SK-N-SH (cell line): ENCODE measurements at regions not wholly inside any gene's neighbourhood (a gene's known extent, or its start where the extent isn't known, plus 50 kb on each side); places are given as distances from the start of the nearest gene placed in this dataset.

Source experiments
- CTCF ChIA-PET: fragments of 300-600, 350-600 bp; formaldehyde crosslinking; extraction: SDS; loops from one replicate; lab custom pipeline; 2021; lab: Yijun Ruan, JAX
- POLR2A ChIA-PET: fragments of 350-600 bp; sonication (Branson Sonifier 250); formaldehyde crosslinking; extraction: SDS; loops from one replicate; lab custom pipeline; 2020; ENCODE audit warnings: antibody characterized with exemption, inconsistent platforms; lab: Yijun Ruan, JAX
- DNase-seq: peaks from one replicate; pipeline ENCODE4 v3.0.0; 2012
- H2AFZ ChIP-seq: fragments of 200-600 bp; sonication (generic); 2 replicates; pipeline ENCODE4 v1.8.1; 2016; ENCODE audit warnings: antibody characterized with exemption, mild to moderate bottlenecking, low read depth
- H3F3A ChIP-seq: fragments of 200-600 bp; sonication (generic); replicated peaks from 2 replicates; pipeline ENCODE3; 2016; ENCODE audit warnings: antibody characterized with exemption, mild to moderate bottlenecking; ENCODE audit not compliant: insufficient read depth
- H3K27ac ChIP-seq, 2 experiments: fragments of 200-500 bp in 1 of 2; fragments of 200-600 bp in 1 of 2; sonication (Bioruptor generic) in 1 of 2; sonication (generic), shearing (Covaris generic) in 1 of 2; 2 replicates each; pipeline versions ENCODE4 v1.5.1 to v1.6.1; 2014 to 2016; ENCODE audit warnings: low read depth in 2 of 2, inconsistent platforms in 1 of 2, low read length in 1 of 2, mild to moderate bottlenecking in 1 of 2, mixed read lengths in 1 of 2
- H3K27me3 ChIP-seq: fragments of 200-600 bp; sonication (generic), shearing (Covaris generic); 2 replicates; pipeline ENCODE4 v1.6.1; 2016; ENCODE audit warnings: mixed run types; ENCODE audit not compliant: insufficient read depth
- H3K36me3 ChIP-seq, 2 experiments: fragments of 200-500 bp in 1 of 2; fragments of 200-600 bp in 1 of 2; sonication (Bioruptor generic) in 1 of 2; sonication (generic) in 1 of 2; replicated peaks in 1 of 2; 2 replicates each; pipeline versions ENCODE3 to v1.5.1; 2014 to 2016; ENCODE audit warnings: low read length in 1 of 2, mild to moderate bottlenecking in 1 of 2; ENCODE audit not compliant: insufficient read depth in 2 of 2, control insufficient read depth in 1 of 2
- H3K4me1 ChIP-seq, 2 experiments: fragments of 200-500 bp in 1 of 2; fragments of 200-600 bp in 1 of 2; sonication (Bioruptor generic) in 1 of 2; sonication (generic), shearing (Covaris generic) in 1 of 2; 2 replicates each; pipeline versions ENCODE4 v1.5.1 to v1.6.1; 2014 to 2016; ENCODE audit warnings: low read depth in 1 of 2, low read length in 1 of 2, mixed run types in 1 of 2; ENCODE audit not compliant: insufficient read depth in 2 of 2, control insufficient read depth in 1 of 2
- H3K4me2 ChIP-seq: fragments of 200-600 bp; sonication (generic), shearing (Covaris generic); 2 replicates; pipeline ENCODE4 v1.6.1; 2017; ENCODE audit warnings: mixed run types
- H3K4me3 ChIP-seq, 2 experiments: fragments of 200-500 bp in 1 of 2; fragments of 200-600 bp in 1 of 2; sonication (Bioruptor generic) in 1 of 2; sonication (generic), shearing (Covaris generic) in 1 of 2; 2 replicates each; pipeline versions ENCODE4 v1.5.1 to v1.8.1; 2014 to 2016; ENCODE audit warnings: low read depth in 2 of 2, inconsistent platforms in 1 of 2, low read length in 1 of 2, mild to moderate bottlenecking in 1 of 2, mixed read lengths in 1 of 2, moderate library complexity in 1 of 2
- H3K79me2 ChIP-seq: fragments of 200-600 bp; sonication (generic); 2 replicates; pipeline ENCODE4 v1.8.1; 2017; ENCODE audit warnings: mild to moderate bottlenecking; ENCODE audit not compliant: insufficient read depth
- H3K9ac ChIP-seq: fragments of 200-600 bp; sonication (generic); 2 replicates; pipeline ENCODE4 v1.6.1; 2017; ENCODE audit warnings: mixed run types
- H3K9me2 ChIP-seq: fragments of 200-600 bp; sonication (generic); 2 replicates; pipeline ENCODE4 v1.6.1; 2017; ENCODE audit warnings: mixed run types
- H3K9me3 ChIP-seq: fragments of 200-600 bp; sonication (generic); 2 replicates; pipeline ENCODE4 v1.6.1; 2017; ENCODE audit warnings: mixed run types, mild to moderate bottlenecking, moderate library complexity
- H4K20me1 ChIP-seq: fragments of 200-600 bp; sonication (generic); 2 replicates; pipeline ENCODE4 v1.6.1; 2017; ENCODE audit warnings: mild to moderate bottlenecking, mixed run types; ENCODE audit not compliant: insufficient read depth
- EP300 ChIP-seq, 2 experiments: IDR thresholded peaks; 2 replicates each; pipeline versions ENCODE4 v1.4.0 to v1.6.1; 2012; ENCODE audit warnings: borderline replicate concordance in 1 of 2, low read depth in 1 of 2, low read length in 1 of 2
- GABPA ChIP-seq: IDR thresholded peaks from 2 replicates; pipeline ENCODE4 v1.4.0; 2012; ENCODE audit warnings: low read depth, mild to moderate bottlenecking
- GATA2 ChIP-seq: sonication (generic); formaldehyde crosslinking; IDR thresholded peaks from 2 replicates; pipeline ENCODE4 v1.5.0; 2020; ENCODE audit warnings: mild to moderate bottlenecking, missing genetic modification reagents
- NRF1 ChIP-seq: IDR thresholded peaks from 2 replicates; pipeline ENCODE4 v1.6.1; 2012; ENCODE audit warnings: low read depth, mild to moderate bottlenecking, low read length
- POLR2AphosphoS5 ChIP-seq: IDR thresholded peaks from 2 replicates; pipeline ENCODE4 v1.6.1; 2012; ENCODE audit warnings: low read depth, low read length
- RCOR1 ChIP-seq: fragments of 150-350 bp; IDR thresholded peaks from 2 replicates; pipeline ENCODE4 v1.6.1; 2017; ENCODE audit warnings: antibody characterized with exemption, low read length
- TAF1 ChIP-seq: IDR thresholded peaks from 2 replicates; pipeline ENCODE4 v1.6.1; 2012; ENCODE audit warnings: low read depth, mild to moderate bottlenecking, low read length, moderate library complexity, borderline replicate concordance
- TCF12 ChIP-seq: IDR thresholded peaks from 2 replicates; pipeline ENCODE4 v1.4.0; 2012
- TEAD4 ChIP-seq: IDR thresholded peaks from 2 replicates; pipeline ENCODE4 v1.4.0; 2012; ENCODE audit warnings: mild to moderate bottlenecking, borderline replicate concordance; ENCODE audit not compliant: insufficient read depth
- USF1 ChIP-seq: IDR thresholded peaks from 2 replicates; pipeline ENCODE4 v1.4.0; 2012; ENCODE audit warnings: low read depth, borderline replicate concordance
- WGBS: methylation state at CpG from one replicate; pipeline ENCODE4 v1.1.6; 2017; ENCODE audit warnings: low lambda C conversion rate; 5-methylcytosine and 5-hydroxymethylcytosine counted together
- TF ChIP-seq, protein P1 (sequence below): IDR thresholded peaks from 2 replicates; pipeline ENCODE4; 2012

DNA sequence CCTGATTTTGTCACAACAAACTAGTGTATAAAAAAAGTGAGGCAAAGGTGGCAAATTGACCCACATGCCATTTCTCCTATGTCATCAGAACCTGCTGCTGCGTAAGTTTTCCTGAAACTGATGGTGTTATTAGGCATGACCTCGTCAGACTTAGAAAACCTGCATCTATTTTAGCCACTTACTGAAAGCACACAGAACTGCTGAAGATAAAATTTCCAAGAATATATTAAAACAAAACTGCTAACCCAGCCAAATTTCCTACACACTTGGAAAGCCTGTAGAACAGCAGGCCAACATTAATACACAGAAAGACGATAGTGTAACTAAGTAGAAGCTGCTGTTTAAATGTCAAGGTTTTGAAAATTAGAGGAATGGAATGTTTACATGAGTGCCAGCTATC, 674.5 kb upstream of the CXADR start:
- CTCF ChIA-PET, result no interaction called here
- H3K27ac ChIP-seq, result no peak overlapping the region
- DNase-seq, result no peak
- TF ChIP-seq TAF1, result no peak
- no peak for TF ChIP-seq TCF12
- no peak for TF ChIP-seq TEAD4
- TF ChIP-seq GABPA, result no peak
- TF ChIP-seq RCOR1, result no peak
- no peak for TF ChIP-seq NRF1
- TF ChIP-seq, all 33 proteins: peak for 0
- Histone ChIP-seq H3K9me2 (no peaks in the 10 kb centered on the region), H3K36me3 (no peaks in the 10 kb centered on the region), H3F3A (no peaks in the 10 kb centered on the region), H3K9me3 (no peaks in the 10 kb centered on the region), H4K20me1 (no peaks in the 10 kb centered on the region), H3K4me1 (peaks cover 0 to 8% of the 10 kb centered on the region in 2 experiments; a peak in 2 of 4 replicates), H3K4me3 (no peak overlapping the region), H3K9ac (no peak overlapping the region), H3K27me3 (no peaks in the 10 kb centered on the region), H2AFZ (no peak overlapping the region), H3K4me2 (no peak overlapping the region), H3K79me2 (no peaks in the 10 kb centered on the region)
- 49% methylated on average over 3 of the region's 3 CpGs for WGBS
- POLR2A ChIA-PET, result no interaction called here

- no peaks in the 10 kb centered on the region for H3K9me3 ChIP-seq
- ChIA-PET CTCF (no interaction called here), POLR2A (no interaction called here)
- no peaks in the 10 kb centered on the region for H4K20me1 ChIP-seq
- H3K9ac ChIP-seq, result no peak overlapping the region
- no peaks in the 10 kb centered on the region for H3K9me2 ChIP-seq
- no peaks in the 10 kb centered on the region for H3K36me3 ChIP-seq
- DNase-seq, result no peak
- no peak overlapping the region for H3K27ac ChIP-seq
- H3K4me2 ChIP-seq, result no peak overlapping the region
- H3F3A ChIP-seq, result no peaks in the 10 kb centered on the region
- TF ChIP-seq POLR2AphosphoS5, result no peak
- H3K79me2 ChIP-seq, result no peaks in the 10 kb centered on the region
- H3K4me1 ChIP-seq, result peaks cover 0 to 8% of the 10 kb centered on the region in 2 experiments; a peak in 2 of 4 replicates
- H3K4me3 ChIP-seq, result no peak overlapping the region
- H2AFZ ChIP-seq, result no peak overlapping the region
- no peaks in the 10 kb centered on the region for H3K27me3 ChIP-seq
Observed at GRCh38 chr21:16840538-16840937, 672.3 kb upstream of the CXADR start.

DNA sequence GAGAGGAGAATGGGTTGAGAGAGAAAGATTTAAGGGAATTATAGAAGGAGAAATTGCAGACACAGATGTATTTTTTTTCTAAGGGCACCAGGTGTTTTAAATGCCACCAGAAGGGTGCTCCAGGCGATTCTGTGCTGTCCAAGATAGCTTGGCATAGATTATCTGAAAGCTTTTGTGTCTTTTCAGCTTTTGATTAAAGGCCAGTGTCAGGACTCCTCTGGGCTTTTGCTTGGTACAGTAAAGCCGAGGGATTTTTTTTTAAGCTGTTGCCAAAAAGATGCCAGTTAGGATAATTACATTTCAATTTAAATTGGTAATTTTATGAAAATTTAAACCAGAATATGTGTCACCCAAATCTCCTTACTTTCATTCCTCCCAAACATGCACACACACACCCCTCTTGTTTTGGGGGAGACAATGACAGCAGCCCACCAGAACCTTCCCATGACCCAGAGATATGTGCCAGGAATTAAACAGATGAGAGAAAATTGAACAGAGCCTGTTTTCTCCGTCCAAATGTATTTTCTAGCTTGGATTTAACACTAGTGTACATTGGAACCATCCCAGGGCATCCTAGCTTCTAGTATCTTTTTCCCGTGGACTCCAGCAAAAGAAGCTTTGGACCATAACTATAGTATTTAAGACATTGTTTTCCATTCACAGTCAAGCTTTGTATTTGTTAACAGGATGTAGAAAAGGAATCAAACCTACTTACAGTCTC, 670.7 kb upstream of the CXADR start:
- Histone ChIP-seq H3F3A (no peaks in the 10 kb centered on the region), H3K4me1 (peaks cover 0 to 8% of the 10 kb centered on the region in 2 experiments; a peak in 2 of 4 replicates), H3K36me3 (no peaks in the 10 kb centered on the region), H3K27me3 (no peaks in the 10 kb centered on the region), H3K4me3 (no peak overlapping the region), H3K9me3 (no peaks in the 10 kb centered on the region), H2AFZ (no peak overlapping the region), H3K9ac (no peak overlapping the region), H3K27ac (peak overlapping the region in 1 of 2 experiments; percentile 58; a peak in 2 of 4 replicates), H3K4me2 (no peak overlapping the region), H4K20me1 (no peaks in the 10 kb centered on the region), H3K79me2 (no peaks in the 10 kb centered on the region)
- DNase-seq, result peak; percentile 2
- 22% methylated on average over 4 of the region's 4 CpGs for whole genome bisulfite sequencing
- POLR2A ChIA-PET, result no interaction called here
- TF ChIP-seq USF1 (no peak), TEAD4 (no peak), TAF1 (no peak), EP300 (IDR thresholded peaks at IDR 0.05; ENCODE audit: borderline replicate concordance in 1 of 2, low read depth in 1 of 2, low read length in 1 of 2) (peak in 1 of 2 experiments; percentile 69; a peak in 1 of 4 replicates), GATA2 (CRISPR knock-in tag) (peak; percentile 42; the same call in 1 of the 2 replicates)
- TF ChIP-seq, protein P1, sequence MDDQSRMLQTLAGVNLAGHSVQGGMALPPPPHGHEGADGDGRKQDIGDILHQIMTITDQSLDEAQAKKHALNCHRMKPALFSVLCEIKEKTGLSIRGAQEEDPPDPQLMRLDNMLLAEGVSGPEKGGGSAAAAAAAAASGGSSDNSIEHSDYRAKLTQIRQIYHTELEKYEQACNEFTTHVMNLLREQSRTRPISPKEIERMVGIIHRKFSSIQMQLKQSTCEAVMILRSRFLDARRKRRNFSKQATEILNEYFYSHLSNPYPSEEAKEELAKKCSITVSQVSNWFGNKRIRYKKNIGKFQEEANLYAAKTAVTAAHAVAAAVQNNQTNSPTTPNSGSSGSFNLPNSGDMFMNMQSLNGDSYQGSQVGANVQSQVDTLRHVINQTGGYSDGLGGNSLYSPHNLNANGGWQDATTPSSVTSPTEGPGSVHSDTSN, result no peak
- TF ChIP-seq, all 33 proteins: peak for 2
- CTCF ChIA-PET, result interaction anchor here (0.5 to 1.4 kb wide), 3 partner anchors 28 to 999 kb away, joined by 3 read pairs; no protein-coding TSS in a partner anchor
- no peaks in the 10 kb centered on the region for H3K9me2 ChIP-seq
